HG03565 (cell line): ENCODE measurements at regions not wholly inside any gene's neighbourhood (a gene's known extent, or its start where the extent isn't known, plus 50 kb on each side); places are given as distances from the start of the nearest gene placed in this dataset.

Source experiments
- ATAC-seq: cut with Tn5 transposase; IDR thresholded peaks from one replicate; pipeline ENCODE4 v1.9.1; 2021; ENCODE audit warnings: mild to moderate bottlenecking, moderate library complexity; ENCODE audit not compliant: unreplicated experiment

DNA sequence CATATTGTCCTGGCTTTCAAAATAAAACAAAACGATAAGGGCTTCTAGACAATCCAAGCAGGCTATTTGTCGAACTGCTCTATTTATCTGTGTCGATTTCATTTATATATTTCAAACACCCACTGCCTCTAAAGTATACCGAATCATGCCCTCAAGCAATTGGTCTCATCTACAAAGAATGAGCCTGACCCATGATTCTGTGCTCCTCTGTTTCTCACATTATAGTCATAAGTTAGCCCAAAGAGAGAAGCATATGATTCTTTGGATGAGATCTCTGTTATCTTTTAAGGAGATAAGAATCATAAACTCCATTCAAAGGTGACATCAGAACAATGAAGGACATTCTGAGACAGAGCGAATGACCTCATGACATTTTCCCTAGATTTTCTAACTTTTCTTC lies 191.1 kb downstream of the MAP2K6 start:
- ATAC-seq: no peak

DNA sequence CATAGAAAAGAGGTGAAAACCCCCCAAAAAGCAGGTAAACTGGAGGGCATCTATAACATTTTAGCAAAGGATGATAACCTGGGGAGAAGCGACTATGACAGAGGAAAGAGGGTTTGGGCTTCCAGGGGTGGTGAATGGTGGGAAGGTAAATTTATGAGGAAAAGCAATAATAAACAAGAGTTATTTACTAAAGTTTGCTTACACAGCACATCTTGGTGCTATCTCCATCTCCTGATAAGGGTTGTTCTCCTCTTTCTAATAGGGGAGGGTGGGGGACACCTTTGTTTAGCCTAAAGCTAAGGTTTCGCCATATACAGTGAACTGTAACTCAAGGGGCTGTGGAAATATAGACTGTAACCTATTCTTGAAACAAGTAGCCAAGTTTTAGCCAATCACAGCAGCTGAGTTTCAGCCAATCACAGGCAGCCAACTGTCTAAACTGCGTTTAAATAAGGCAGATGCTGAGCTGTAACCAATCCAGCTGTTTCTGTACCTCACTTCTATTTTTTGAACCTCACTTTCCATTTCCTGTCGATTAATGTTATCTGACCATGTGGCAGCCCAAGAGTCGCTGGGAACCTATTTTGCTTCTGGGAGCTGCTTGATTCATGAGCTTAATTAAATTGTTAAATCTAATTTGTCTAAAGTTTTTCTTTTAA lies 191.8 kb downstream of the MAP2K6 start:
- ATAC-seq: no peak

DNA sequence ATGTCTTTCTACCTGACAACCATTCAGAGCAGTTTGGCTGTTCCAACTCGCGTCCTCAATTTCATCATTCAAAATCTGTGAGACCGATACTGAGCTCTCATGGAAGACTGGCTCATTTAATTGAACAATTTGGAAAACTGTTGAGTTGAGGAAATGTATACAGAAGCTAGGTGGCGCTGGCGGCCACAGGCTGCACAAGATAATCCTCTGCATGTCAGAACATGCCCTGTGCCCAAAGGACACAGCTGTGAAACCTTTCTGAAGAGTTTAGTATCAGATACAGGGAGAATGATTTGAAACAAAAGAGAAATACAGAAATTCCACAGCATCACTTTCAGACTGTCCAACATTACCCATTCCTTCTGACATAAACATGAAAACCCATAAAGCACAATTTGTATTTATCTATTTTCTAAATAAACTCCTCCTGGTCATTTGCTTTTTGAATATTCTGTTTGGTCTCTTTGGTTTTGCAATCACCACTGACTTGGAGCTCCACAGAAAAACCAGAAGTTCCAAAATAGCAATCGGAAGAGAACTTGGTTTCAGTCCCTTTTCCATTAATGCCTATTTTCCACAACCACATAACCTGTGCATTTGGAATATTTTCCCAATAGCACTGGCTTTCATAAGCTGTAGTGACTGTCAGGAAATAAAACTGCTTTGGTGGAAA lies 192.8 kb downstream of the MAP2K6 start:
- peak; percentile 95 for ATAC-seq

DNA sequence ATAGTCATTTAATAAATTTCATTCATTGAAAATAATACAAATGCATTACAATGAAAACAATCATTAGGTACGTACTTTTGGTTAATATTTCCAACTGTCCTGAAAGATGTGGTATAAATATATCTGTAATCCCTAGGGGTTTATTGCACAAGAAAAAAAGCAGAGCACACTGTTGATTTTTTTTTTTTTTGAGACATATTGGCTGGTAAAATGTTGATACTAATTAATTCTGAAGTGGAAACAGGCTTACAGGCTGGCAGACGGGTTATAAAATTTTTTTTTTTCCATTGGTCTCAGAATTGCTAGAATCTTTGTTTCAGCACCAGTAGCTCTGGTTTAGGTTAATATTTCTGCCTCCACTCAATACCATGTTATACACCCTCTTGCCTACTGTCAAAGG lies 193.6 kb downstream of the MAP2K6 start:
- ATAC-seq: no peak

DNA sequence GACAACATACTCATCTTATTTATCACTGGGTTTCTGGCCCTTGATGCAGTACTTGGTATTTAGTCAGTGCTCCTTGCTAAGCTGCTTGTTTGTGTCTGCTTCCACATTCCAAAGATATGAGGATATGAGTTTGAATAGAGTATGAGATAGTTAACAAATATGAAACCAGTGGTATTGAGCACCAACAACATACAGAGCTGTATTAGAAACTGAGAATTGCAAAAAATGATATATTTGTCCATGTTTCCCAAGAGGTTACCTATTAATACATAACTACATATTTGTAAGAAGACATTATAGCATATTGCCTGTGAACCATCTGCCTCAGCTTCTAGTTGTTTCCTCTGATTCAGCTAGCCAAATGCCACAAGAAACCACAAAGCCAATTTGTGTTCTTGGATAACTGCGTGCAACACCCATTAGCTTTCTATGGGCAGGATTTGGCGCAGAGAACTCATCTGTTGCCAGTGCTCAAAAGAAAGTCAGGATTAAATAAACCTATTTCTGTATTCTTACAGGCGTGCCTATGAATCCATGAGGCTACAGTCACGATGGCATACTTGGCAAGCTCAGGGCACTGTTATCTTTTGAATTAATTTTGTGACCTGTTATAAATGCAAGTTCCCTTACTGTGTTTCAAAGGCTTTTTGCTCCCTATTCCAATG lies 194.4 kb downstream of the MAP2K6 start:
- ATAC-seq: no peak

DNA sequence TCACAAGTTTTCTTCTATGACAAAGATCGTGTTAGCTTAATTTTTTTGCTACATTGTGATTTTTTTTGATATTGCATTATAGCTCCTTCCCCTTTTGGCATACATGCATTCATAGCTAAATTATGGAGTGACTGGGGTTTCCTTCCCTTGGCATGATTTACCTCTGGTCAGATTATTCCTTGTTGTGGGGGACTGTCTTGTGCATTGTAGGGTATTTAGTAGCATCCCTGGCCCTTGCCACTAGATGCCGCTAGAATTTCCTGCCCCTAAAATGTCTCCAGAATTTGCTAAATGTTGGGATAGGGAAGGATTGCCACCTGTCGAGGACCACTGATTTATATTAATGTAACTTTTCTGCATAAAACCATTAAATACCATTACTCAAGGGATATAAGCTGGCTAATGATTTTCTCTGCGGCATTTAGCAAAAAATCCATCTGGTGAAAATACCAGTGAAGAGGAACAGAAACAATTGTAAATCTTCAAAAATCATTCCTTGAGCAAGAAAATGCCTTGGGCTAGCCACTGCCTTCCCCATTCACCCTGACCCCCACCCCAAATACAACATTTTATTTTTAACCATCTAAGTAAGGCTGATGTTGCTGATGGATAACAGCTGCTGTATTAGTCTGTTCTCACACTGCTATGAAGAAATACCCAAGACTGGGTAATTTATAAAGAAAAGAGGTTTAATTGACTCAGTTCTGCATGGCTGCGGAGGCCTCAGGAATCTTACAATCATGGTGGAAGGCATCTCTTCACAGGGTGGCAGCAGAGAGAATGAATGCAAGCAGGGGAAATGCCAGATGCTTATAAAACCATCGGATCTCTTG lies 195.2 kb downstream of the MAP2K6 start:
- no peak for ATAC-seq

DNA sequence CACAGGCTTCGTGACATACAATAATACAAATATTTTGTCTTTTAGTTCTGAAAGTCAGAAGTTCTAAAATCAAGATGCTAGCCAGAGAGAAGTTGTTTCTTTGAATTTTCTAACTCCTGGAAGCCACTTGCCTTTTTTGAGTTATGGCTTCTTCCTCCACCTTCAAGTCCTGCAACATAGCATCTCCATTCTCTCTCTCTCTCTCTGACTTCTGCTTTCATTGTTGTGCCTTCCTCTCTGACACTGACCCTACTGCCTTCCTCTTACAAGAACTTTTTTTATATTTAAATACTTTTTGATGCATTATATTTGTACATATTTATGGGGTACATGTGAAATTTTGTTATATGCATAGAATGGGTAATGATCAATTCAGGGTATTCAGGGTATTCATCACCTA lies 205.9 kb downstream of the MAP2K6 start:
- ATAC-seq: no peak

DNA sequence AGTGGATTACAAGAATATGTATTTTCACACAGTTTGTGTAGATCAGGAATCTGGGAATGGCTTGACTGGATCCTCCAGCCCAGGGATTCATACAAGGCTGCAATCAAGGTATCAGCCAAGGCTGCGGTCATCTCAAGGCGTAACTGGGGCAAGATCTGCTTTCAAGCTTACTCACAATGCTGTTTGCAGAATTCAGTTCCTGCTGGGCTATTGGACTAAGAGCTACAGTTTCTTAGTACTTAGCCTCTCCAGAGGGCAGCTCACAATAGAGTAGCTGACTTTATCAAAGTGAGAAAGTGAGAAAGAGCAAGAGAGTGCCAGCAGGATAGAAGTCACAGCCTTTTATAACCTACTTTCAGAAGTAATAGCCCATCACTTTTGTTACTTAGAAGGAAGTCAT lies 211.0 kb downstream of the MAP2K6 start:
- no peak for ATAC-seq

DNA sequence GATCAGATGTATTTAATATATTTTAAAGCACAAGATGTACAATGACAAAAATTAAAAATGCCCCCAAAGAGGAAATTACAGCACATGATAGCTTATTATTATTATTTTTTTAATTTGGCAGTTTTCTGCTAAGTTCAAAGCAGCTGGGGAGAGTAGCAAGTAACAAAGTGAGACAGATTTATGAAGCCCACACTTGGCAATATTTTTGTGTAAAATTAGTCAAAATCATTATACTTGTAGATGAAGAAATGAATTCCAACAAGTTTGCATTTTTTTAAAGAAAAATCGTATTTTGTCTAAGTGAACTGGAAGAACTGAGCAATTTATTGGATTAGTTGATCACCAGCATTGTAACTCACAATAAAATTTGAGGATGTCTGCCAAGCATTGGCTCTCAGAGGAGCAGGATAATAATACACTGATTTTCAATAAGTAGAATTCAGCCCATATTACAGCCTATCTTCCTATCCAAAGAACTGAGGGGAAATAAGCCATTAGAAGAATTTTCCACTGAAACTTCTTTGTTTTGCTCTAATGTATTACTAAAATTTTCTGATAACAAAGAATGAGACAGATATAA lies 215.6 kb downstream of the MAP2K6 start:
- no peak for ATAC-seq

DNA sequence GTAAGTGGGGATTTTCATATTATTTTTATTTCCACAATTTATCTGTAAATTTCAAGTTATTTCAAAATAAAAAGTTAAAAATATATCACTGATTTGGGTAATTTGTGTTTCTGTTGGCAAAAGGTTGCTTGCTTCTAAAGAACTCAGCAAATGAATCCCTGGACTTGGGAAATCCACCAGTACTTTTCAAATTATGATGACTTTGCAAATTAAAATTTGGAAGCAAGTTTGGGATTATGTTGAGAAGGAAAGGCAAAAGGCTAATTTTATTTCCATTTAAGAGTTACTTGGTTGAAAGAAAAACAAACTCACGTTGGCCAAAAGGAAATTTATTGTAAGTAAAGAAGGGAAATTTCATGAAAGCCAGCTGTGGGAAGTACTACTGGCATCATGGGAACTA lies 220.3 kb downstream of the MAP2K6 start:
- ATAC-seq: no peak

DNA sequence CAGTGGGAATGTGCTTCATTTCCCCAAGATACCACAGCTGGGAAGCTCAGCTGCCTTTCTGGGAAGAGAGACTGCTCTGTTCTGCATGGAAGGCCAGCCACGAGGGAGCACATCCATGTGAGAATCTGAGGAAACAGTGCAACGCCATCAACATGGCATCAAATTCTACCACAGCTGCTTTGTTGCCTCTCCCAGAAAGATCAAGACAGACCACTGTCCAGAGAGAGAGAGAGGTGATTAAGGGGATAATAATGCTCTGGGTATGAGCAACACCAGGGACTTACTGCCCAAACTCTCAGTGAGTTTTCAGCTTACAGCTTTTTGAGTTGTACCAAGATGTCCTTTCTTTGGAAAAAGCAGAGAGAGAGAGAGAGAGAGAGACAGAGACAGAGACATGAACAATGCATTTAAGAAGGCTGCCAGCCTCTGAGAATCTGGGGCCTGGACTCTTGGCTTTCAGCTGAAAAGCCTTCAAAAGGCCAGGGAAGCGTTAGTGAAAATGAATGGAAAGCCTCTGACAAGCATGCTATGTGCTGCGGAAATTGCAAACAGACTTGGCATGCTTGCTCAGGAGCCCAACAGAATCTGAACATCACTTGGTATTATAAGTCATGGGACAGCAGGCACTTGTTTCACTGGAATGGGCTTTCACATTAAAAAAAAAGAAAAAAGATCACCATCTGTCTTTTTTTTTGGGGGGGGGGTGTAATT lies 223.1 kb downstream of the MAP2K6 start:
- ATAC-seq: no peak

DNA sequence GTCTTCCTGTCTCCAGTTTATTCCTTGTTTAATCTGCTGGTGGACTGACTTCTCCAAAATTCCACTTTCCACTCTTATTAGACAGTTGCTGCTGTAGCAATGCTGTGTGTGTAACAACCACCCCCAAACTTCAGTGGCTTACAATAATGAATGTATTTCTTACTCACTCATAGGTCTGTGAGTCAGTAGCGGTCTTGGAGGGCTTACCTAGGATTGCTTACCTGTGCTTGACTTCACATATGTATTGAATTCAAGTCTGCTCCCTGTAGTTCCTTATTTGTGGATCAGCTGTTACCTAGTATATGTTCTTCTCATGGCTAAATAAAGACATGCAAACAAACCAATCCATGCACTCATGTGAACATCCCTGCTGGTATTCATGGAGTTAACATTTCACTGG lies 224.6 kb downstream of the MAP2K6 start:
- no peak for ATAC-seq

DNA sequence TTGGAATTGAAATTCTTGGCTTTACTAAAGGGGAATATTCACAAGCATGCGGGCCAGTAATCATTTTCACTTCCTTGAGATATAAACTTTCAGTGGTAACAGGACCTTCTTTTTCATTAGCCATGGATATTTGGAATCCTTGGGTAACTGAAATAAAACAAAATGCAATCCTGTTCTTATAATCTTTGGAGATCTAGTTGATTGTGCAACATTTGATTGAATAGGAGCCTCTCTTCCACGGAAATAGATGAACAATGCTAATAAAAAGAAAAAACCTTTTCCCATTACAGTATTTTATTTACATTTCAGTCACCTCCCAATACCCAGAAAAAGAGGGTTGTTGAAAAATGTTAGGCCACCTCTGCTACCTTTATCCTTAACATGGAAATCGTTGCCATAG lies 225.6 kb downstream of the MAP2K6 start:
- no peak for ATAC-seq

DNA sequence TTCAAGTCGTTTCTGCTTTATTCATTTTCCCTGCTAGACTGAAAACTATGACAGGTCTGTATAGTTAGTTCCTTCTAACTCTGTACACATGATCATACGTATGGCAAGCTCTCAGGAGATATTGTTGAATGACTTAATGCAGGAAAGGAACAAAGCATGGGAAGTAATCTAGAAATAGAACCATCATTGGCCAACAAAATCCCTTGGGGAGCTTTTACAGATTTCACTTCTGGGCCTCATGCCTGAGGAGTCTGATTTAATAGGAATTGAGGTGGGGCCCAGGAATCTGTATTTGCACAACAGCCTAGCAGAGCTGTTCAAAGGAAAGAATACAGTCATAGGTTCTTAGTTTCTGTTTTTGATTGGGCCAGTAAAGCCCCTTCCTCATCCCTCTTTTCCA lies 229.2 kb downstream of the MAP2K6 start:
- ATAC-seq: no peak

DNA sequence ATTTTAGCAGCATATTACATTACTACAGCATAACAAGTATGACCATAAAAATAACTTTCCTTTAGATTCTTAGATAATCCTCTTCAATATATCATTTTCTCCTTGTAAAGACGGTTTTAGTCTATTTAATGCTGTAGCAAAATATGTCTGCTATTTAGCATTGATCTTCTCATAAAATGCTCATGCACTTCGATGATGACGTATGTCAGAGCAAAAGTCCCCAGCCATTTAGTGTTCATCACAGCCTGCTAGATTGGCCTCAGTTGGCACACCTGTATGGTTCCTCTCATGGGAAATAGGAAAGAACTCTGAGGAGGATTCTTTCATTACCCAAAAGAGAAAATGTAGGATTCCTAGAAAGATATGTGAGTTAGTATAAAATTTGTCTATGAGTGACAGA lies 232.2 kb downstream of the MAP2K6 start:
- no peak for ATAC-seq

DNA sequence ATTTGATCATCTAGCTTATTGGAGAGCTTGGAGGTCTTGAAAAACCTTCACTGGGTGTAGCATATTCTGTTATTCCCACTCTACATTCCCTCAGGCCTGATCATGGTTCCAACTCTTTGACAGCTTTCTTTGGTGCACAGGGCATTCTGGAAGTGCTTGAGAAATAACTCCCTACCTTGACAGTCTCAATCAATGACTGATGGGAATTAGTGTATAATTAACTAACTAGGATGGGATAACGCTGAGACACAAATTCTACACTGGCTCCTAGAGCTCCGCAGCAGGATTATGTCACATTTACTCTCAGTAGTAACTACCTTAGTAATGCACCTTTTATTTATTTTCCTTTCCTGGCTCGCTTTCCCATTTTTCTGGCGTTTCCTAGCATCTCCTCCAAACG lies 236.4 kb downstream of the MAP2K6 start:
- no peak for ATAC-seq

DNA sequence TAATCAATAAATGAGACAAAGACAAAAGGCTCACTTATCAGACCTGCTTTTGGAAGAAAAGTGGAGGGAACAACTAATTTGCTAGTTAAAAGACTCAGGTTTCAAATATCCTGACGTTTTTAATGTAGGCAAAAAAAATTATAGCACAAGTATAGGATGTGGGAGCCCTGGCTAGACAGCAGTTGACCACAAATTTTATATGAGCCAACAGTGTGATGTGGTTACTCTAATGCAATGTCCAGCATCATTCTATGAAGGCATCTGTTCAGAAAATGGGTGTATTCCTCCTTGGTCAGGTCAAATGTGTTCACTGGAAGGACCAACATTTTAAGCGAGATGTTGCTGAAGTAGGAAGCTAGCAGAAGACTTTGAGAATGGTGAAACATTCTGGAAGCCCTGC lies 237.4 kb downstream of the MAP2K6 start:
- no peak for ATAC-seq

DNA sequence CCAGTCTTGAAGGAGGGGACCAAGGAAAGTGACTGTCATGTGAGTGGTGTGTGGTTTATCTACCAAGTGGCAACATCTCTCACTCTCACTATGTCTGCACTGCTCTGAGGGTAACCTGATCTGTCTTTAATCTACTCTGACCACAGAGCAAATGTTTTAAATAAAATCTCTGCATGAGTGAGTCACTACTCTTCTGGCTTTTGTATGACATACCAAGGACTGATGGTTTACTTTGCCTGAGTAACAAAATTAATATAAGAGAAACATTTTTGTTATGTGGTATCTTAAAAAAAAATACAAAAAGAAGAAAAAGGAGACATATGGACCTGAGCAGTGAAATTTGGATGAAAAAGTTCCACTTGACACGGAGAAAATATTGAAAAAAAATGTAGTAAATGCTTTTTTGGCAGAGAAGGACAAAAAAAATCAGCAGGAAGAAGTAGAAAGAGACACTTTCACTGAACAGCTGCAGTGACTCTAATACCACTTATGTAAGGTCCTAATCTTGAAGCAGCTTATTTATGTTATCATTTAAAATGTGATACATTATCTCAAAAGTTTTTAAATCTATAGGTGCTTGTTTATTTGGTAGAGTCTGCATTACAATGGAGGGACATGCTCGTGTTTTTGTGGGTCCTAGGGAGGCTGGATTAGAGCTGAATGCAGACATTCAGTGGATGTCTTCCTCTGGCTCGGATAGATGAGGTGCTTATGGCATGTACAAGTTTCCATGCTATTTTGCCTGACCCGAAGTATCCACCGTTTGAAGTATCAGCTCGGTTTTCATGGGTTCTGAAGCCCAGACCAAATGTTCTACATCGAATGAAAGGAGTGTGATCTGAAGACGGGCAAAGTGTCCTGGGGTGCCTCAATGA lies 240.7 kb downstream of the MAP2K6 start:
- peak; percentile 46 for ATAC-seq

DNA sequence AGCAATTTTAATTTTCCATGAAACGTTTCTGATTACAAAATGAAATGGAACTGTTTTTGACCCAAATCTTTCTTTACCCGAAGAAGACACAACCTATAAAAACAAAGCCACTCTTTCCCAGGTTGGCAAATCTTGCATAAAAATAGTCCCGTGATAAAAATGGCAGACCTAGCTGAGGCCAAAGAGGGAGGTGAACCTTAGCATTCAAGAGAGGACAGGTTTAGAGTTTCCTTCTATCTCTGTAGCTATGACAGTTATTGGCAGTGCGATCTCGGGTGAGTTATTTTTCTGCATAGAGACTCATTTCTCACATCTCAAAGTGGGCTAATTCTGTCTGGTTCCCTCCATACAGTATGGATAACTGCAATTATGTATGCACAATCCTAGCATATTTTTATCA lies 241.4 kb downstream of the MAP2K6 start:
- ATAC-seq: no peak
